Upper lobe of left lung (tissue), 4 donors: ENCODE measurements at regions not wholly inside any gene's neighbourhood (a gene's known extent, or its start where the extent isn't known, plus 50 kb on each side); places are given as distances from the start of the nearest gene placed in this dataset.
"Not testable (repeated sequence)": the region's sequence is repeated elsewhere in the genome, so short reads cannot be mapped to it uniquely, and the experiment has no call there.

Source experiments
- EP300 ChIP-seq, 4 donors: sonication (generic); formaldehyde crosslinking; IDR thresholded peaks; one replicate each; pipeline ENCODE4 v1.5.1; 2017; ENCODE audit warnings: antibody characterized with exemption in 4 of 4, control low read depth in 2 of 4
- POLR2A ChIP-seq, 4 donors: fragments of 450-650 bp; IDR thresholded peaks; one replicate each; pipeline ENCODE4 v1.5.1; 2016 to 2017; ENCODE audit warnings: antibody characterized with exemption in 4 of 4, mild to moderate bottlenecking in 2 of 4
- POLR2AphosphoS5 ChIP-seq, 2 donors: sonication (generic); formaldehyde crosslinking; IDR thresholded peaks; one replicate each; pipeline ENCODE4 v1.5.1; 2017; ENCODE audit warnings: antibody characterized with exemption in 2 of 2
- TF ChIP-seq, protein P1 (sequence below), 6 experiments: fragments of 450-650 bp in 4 of 6; fragments of 200-600 bp in 2 of 6; sonication (generic) in 2 of 6; IDR thresholded peaks; one replicate each; pipeline ENCODE4 v1.5.1; 2016 to 2019; ENCODE audit warnings: antibody characterized with exemption in 6 of 6

DNA sequence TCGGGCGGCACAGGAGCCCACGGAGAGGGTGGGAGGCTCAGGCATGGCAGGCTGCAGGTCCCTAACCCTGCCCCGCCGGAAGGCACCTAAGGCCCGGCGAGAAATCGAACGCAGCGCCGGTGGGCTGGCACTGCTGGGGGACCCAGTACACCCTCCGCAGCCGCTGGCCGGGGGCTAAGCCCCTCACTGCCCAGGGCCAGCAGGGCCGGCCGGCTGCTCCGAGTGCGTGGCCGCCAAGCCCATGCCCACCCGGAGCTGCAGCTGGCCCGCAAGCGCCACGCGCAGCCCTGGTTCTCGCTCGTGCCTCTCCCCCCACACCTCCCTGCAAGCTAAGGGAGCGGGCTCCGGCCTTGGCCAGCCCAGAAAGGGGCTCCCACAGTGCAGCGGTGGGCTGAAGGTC is 332.7 kb downstream of the HGF start:
- TF ChIP-seq, protein P1, sequence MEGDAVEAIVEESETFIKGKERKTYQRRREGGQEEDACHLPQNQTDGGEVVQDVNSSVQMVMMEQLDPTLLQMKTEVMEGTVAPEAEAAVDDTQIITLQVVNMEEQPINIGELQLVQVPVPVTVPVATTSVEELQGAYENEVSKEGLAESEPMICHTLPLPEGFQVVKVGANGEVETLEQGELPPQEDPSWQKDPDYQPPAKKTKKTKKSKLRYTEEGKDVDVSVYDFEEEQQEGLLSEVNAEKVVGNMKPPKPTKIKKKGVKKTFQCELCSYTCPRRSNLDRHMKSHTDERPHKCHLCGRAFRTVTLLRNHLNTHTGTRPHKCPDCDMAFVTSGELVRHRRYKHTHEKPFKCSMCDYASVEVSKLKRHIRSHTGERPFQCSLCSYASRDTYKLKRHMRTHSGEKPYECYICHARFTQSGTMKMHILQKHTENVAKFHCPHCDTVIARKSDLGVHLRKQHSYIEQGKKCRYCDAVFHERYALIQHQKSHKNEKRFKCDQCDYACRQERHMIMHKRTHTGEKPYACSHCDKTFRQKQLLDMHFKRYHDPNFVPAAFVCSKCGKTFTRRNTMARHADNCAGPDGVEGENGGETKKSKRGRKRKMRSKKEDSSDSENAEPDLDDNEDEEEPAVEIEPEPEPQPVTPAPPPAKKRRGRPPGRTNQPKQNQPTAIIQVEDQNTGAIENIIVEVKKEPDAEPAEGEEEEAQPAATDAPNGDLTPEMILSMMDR (IDR thresholded peaks at IDR 0.05), result not testable (repeated sequence)
- TF ChIP-seq POLR2AphosphoS5, EP300, POLR2A (IDR thresholded peaks at IDR 0.05): not testable (repeated sequence)
